ENCODE measurements at regions not wholly inside any gene's neighbourhood (a gene's known extent, or its start where the extent isn't known, plus 50 kb on each side); places are given as distances from the start of the nearest gene placed in this dataset.

- H3K4me3 ChIP-seq (ENCODE audit: low read depth, low read length) = no peak overlapping the region
- TF ChIP-seq, protein P1, sequence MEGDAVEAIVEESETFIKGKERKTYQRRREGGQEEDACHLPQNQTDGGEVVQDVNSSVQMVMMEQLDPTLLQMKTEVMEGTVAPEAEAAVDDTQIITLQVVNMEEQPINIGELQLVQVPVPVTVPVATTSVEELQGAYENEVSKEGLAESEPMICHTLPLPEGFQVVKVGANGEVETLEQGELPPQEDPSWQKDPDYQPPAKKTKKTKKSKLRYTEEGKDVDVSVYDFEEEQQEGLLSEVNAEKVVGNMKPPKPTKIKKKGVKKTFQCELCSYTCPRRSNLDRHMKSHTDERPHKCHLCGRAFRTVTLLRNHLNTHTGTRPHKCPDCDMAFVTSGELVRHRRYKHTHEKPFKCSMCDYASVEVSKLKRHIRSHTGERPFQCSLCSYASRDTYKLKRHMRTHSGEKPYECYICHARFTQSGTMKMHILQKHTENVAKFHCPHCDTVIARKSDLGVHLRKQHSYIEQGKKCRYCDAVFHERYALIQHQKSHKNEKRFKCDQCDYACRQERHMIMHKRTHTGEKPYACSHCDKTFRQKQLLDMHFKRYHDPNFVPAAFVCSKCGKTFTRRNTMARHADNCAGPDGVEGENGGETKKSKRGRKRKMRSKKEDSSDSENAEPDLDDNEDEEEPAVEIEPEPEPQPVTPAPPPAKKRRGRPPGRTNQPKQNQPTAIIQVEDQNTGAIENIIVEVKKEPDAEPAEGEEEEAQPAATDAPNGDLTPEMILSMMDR (IDR thresholded peaks at IDR 0.05; ENCODE audit: low read depth, low read length) = no peak
Measured at GRCh38 chr4:151952137-151952536, 191.3 kb upstream of the GATB start.

- TF ChIP-seq, protein P1 (IDR thresholded peaks at IDR 0.05; ENCODE audit: low read depth, low read length) = no peak
- H3K4me3 ChIP-seq (ENCODE audit: low read depth, low read length) = no peak overlapping the region
Measured at GRCh38 chr4:151951671-151952050, 190.9 kb upstream of the GATB start.

- H3K4me3 ChIP-seq (ENCODE audit: low read depth, low read length) = no peak overlapping the region
- TF ChIP-seq, protein P1 (IDR thresholded peaks at IDR 0.05; ENCODE audit: low read depth, low read length) = no peak
Measured at GRCh38 chr4:151950993-151951670, 190.3 kb upstream of the GATB start.

DNA sequence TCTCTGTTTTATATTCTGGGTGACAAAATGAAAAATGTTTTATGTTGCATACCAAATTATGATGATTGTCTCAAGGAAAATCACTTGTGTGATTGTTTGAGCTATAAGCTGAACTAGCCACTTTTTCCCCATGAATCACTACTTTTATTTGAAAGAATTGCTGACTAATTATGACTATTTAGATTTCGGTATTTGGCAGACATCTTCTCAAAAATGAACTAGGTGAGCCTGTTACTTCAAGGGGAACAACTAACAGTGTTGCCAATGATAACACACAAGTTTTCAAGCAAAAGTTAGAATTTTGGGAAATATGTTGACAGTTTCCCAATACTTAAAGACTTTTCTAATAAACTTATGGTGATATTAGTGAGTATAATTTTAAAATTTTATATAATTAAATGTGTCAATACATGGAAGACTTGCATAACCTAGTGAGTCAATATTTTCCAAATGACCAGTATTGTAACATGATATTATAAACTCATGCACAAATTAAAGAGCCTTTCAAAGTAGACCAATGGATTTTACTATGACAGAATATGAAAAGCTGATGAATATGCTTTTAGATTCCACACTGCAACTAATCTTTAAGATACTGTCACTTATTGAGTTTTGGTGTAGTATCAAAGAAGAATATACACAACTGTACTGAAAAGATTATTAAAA, 187.7 kb upstream of the GATB start:
- H3K4me3 ChIP-seq (ENCODE audit: low read depth, low read length) = no peak overlapping the region
- TF ChIP-seq, protein P1 (IDR thresholded peaks at IDR 0.05; ENCODE audit: low read depth, low read length) = no peak

DNA sequence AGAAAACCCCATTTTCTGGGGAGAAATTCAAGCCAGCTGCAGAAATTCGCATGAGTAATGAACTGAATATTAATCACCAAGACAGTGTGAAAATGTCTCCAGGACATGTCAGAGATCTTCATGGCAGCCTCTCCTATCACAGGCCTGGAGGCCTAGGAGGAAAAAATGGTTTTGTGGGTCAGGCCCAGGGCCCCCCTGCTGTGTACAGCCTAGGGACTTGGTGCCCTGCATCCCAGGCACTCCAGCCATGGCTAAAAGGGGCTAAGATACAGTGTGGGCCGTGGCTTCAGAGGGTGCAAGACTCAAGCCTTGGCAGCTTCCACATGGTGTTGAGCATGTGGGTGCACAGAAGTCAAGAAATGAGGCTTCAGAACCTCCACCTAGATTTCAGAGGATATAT, 185.9 kb upstream of the GATB start:
- TF ChIP-seq, protein P1 (IDR thresholded peaks at IDR 0.05; ENCODE audit: low read depth, low read length) = no peak
- no peak overlapping the region for H3K4me3 ChIP-seq (ENCODE audit: low read depth, low read length)

DNA sequence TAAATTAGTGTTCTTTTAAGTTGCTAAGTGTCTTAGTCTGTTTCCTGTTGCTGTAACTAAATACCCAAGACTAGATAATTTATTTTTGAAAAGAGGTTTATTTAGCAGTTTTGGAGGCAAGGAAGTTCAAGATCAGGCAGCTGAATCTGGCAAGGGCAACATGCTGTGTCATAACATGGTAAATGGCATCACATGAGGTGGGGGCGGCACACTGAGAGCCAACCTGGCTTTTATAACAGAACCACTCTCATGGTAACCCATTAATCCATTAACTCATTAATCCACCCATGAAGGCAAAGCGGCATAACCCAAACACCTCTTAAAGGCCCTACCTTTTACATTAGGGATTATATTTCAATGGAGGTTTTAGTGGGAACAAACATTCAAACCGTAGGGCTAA, 182.2 kb upstream of the GATB start:
- no peak overlapping the region for H3K4me3 ChIP-seq (ENCODE audit: low read depth, low read length)
- TF ChIP-seq, protein P1 (IDR thresholded peaks at IDR 0.05; ENCODE audit: low read depth, low read length) = no peak

DNA sequence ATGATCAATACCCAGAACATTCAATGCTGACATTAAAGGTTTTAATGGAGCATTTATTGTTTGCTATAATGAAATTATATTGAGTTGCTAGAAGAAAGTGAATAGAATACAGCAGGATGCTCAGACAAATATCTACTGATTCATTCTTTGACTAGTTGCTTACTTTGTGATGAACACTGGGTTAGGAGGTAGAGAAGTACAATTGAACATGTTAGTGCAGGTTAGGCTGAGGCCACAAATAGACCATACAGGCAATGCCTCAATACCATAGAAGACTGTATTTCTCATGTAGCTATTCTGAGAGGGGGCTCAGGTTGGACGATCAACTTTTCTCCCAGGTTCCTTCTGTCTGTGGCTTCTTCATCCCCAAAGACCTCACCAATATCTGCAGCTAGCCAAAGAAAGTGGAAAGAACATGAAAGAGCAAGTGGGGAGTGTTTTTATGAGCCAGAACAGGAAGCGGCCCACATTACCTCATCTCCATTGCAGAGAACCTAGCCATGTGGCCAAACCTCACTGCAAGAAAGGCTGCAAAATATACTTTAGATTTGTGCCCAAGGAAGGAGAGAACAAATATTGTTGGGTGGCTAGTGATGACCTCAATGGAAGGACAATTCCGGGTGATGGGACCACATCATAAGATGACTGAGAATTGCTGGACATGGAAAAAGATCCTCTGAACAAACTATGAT, 180.3 kb upstream of the GATB start:
- TF ChIP-seq, protein P1 (IDR thresholded peaks at IDR 0.05; ENCODE audit: low read depth, low read length) = no peak
- no peak overlapping the region for H3K4me3 ChIP-seq (ENCODE audit: low read depth, low read length)
